ENCODE measurements at regions not wholly inside any gene's neighbourhood (a gene's known extent, or its start where the extent isn't known, plus 50 kb on each side); places are given as distances from the start of the nearest gene placed in this dataset.

DNA sequence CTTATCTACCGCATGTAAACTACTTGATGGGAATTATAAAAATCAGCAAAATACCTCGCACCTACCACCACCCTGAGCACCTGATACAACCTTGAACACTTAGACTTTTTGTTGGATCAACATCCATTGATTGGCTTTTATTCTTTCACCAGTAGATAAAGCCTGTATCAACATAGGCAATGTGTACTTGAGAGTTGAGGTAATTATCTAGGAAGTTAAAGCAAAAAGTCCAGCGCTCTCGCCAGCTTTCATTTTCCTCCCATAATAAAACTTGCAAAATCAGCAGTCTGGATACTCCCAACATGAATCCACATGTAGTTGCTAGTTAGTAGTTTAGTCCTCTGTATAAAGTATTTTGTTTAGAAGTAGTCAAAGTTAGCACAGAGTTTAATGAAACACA is 132.0 kb upstream of the PRDM1 start:
- no peak overlapping the region for H2AFZ ChIP-seq (replicated peaks)
- H3K36me3 ChIP-seq: no peaks in the 10 kb centered on the region
- Mint-ChIP-seq H3K27me3 (ENCODE audit: insufficient read depth, low read depth) (peaks cover under 1% of the 10 kb centered on the region), H3K9me3 (no peaks in the 10 kb centered on the region), H3K4me3 (no peak overlapping the region), H3K4me1 (no peaks in the 10 kb centered on the region), H3K27ac (no peak overlapping the region), H3K36me3 (no peaks in the 10 kb centered on the region)
- TF ChIP-seq, protein P1, sequence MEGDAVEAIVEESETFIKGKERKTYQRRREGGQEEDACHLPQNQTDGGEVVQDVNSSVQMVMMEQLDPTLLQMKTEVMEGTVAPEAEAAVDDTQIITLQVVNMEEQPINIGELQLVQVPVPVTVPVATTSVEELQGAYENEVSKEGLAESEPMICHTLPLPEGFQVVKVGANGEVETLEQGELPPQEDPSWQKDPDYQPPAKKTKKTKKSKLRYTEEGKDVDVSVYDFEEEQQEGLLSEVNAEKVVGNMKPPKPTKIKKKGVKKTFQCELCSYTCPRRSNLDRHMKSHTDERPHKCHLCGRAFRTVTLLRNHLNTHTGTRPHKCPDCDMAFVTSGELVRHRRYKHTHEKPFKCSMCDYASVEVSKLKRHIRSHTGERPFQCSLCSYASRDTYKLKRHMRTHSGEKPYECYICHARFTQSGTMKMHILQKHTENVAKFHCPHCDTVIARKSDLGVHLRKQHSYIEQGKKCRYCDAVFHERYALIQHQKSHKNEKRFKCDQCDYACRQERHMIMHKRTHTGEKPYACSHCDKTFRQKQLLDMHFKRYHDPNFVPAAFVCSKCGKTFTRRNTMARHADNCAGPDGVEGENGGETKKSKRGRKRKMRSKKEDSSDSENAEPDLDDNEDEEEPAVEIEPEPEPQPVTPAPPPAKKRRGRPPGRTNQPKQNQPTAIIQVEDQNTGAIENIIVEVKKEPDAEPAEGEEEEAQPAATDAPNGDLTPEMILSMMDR (IDR thresholded peaks at IDR 0.05): no peak
- no peak for TF ChIP-seq EZH2phosphoT487 (IDR thresholded peaks at IDR 0.05)
- TF ChIP-seq EZH2 (IDR thresholded peaks at IDR 0.05): no peak
- H3K4me3 ChIP-seq: no peak overlapping the region
- no peaks in the 10 kb centered on the region for H3K4me1 ChIP-seq
- H3K79me2 ChIP-seq (ENCODE audit: low read depth): no peaks in the 10 kb centered on the region
- no peak for DNase-seq (ENCODE audit: low spot score)
- H3K4me2 ChIP-seq: no peak overlapping the region
- H3K27me3 ChIP-seq: no peaks in the 10 kb centered on the region
- H3F3A ChIP-seq (ENCODE audit: low read depth): peaks cover 8% of the 10 kb centered on the region
- no peak overlapping the region for H3K9ac ChIP-seq
- no peaks in the 10 kb centered on the region for H4K20me1 ChIP-seq (ENCODE audit: low read depth)
- no peaks in the 10 kb centered on the region for H3K9me3 ChIP-seq (ENCODE audit: low read depth)
- no peak overlapping the region for H3K27ac ChIP-seq

DNA sequence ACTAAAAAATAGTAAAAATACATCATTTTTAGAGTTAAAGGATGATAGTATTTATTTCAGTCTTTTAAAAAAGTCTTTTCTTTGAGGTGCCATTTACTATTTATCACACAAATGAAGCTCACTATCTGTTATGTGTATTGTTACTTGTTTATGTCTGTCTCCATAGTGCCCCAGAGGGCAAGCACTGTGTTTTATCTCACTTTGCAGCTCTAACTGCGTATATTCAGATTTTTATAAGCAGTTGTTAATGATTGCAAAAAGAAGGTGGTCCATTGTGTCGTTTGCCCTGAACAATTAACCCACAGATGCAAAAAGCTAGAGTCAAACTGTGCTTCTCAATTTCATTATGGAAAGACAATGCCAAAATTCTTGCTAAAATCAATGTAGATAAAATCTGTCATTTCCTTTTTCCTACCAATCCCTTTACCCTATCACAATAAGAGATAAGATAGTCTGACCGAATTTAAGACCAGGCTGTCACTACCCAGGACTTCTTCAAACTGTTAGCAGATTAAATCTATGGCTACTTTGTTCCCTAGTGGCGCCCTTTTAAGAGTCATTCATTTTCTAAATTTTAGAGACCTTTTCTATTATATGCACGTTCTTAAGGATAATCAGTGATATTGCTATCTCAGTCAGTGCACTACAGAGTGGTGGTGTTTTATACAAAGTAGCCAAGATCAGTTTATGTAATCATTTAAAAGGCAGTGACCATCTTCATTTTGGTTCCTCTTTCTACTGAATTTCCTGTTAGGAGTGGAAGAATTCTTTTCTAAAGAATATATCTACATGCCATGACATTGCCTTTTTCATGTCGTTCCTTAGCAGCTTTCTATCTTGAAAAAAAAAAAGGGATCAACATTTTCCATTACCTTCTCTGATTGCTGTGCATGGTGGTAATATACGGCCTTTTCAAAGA is 133.1 kb upstream of the PRDM1 start:
- Histone ChIP-seq H3K27ac (no peak overlapping the region), H3K9ac (no peak overlapping the region), H3K79me2 (ENCODE audit: low read depth) (no peaks in the 10 kb centered on the region), H3F3A (ENCODE audit: low read depth) (peaks cover 8% of the 10 kb centered on the region), H3K4me3 (no peak overlapping the region), H3K9me3 (ENCODE audit: low read depth) (no peaks in the 10 kb centered on the region), H3K4me2 (no peak overlapping the region), H4K20me1 (ENCODE audit: low read depth) (no peaks in the 10 kb centered on the region), H2AFZ (replicated peaks) (peak overlapping the region; percentile 55), H3K4me1 (no peaks in the 10 kb centered on the region), H3K36me3 (no peaks in the 10 kb centered on the region), H3K27me3 (no peaks in the 10 kb centered on the region)
- Mint-ChIP-seq H3K9me3 (no peaks in the 10 kb centered on the region), H3K27me3 (ENCODE audit: insufficient read depth, low read depth) (no peaks in the 10 kb centered on the region), H3K4me3 (no peak overlapping the region), H3K27ac (no peak overlapping the region), H3K4me1 (no peaks in the 10 kb centered on the region), H3K36me3 (no peaks in the 10 kb centered on the region)
- DNase-seq (ENCODE audit: low spot score): no peak
- no peak for TF ChIP-seq EZH2phosphoT487 (IDR thresholded peaks at IDR 0.05)

DNA sequence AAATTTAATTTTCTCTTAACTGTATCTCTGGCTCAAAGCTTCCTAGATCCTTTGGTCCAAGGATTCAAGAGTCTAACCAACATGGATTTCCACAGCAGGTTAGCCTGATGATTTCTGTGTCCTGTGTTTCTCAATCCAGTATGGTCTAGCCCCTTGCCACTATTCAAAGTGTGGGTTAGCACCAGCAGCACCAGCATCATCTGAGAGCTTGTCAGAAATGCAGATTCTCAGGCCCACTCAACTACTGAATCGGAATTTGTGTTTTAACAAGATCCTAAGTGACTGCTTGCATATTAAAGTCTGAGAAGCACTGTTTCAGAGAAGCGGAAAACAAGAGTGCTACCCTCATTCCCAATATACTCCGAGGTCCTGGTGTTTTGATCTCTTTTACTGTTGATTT is 133.8 kb upstream of the PRDM1 start:
- H3K9ac ChIP-seq: no peak overlapping the region
- H3K79me2 ChIP-seq (ENCODE audit: low read depth): no peaks in the 10 kb centered on the region
- no peak for TF ChIP-seq EZH2phosphoT487 (IDR thresholded peaks at IDR 0.05)
- TF ChIP-seq EZH2 (IDR thresholded peaks at IDR 0.05): no peak
- TF ChIP-seq, protein P1 (IDR thresholded peaks at IDR 0.05): no peak
- no peak for DNase-seq (ENCODE audit: low spot score)
- Mint-ChIP-seq H3K9me3 (no peaks in the 10 kb centered on the region), H3K4me3 (no peak overlapping the region), H3K27me3 (ENCODE audit: insufficient read depth, low read depth) (no peaks in the 10 kb centered on the region), H3K36me3 (no peaks in the 10 kb centered on the region), H3K27ac (no peak overlapping the region), H3K4me1 (no peaks in the 10 kb centered on the region)
- peaks cover 8% of the 10 kb centered on the region for H3F3A ChIP-seq (ENCODE audit: low read depth)
- H3K27me3 ChIP-seq: no peaks in the 10 kb centered on the region
- no peak overlapping the region for H2AFZ ChIP-seq (replicated peaks)
- no peak overlapping the region for H3K4me2 ChIP-seq
- no peak overlapping the region for H3K4me3 ChIP-seq
- no peaks in the 10 kb centered on the region for H3K4me1 ChIP-seq
- no peaks in the 10 kb centered on the region for H3K36me3 ChIP-seq
- H4K20me1 ChIP-seq (ENCODE audit: low read depth): no peaks in the 10 kb centered on the region
- no peak overlapping the region for H3K27ac ChIP-seq
- no peaks in the 10 kb centered on the region for H3K9me3 ChIP-seq (ENCODE audit: low read depth)

DNA sequence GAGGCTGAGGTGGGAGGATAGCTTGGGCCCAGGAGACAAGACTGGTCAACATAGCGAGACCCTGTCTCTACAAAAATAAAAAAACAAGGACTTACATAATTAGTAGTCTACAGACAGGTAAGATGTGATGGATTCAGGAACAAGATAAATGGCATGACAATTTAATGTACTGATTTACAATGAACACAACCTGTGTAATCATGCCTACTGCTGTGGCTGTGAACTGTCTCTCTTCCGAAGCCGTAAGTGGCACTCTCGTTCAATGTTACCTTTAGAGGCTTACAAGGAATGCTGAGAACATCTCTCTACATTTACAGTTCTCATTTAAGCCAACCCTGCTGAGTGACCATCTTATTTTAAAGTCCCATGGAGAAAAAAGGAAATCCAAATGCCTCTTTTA is 134.8 kb upstream of the PRDM1 start:
- H3K4me3 ChIP-seq: no peak overlapping the region
- H3K4me3 Mint-ChIP-seq: no peak overlapping the region

More for the DNA sequence above, 134.8 kb upstream of the PRDM1 start:
- Histone ChIP-seq H3K4me1 (no peaks in the 10 kb centered on the region), H3K27me3 (no peaks in the 10 kb centered on the region), H3K9ac (no peak overlapping the region), H4K20me1 (ENCODE audit: low read depth) (no peaks in the 10 kb centered on the region), H3K9me3 (ENCODE audit: low read depth) (no peaks in the 10 kb centered on the region), H3K79me2 (ENCODE audit: low read depth) (no peaks in the 10 kb centered on the region), H3K36me3 (no peaks in the 10 kb centered on the region), H3K4me2 (no peak overlapping the region), H3K27ac (no peak overlapping the region), H2AFZ (replicated peaks) (no peak overlapping the region), H3F3A (ENCODE audit: low read depth) (peaks cover 8% of the 10 kb centered on the region)
- DNase-seq (ENCODE audit: low spot score): no peak
- TF ChIP-seq, protein P1 (IDR thresholded peaks at IDR 0.05): no peak
- TF ChIP-seq EZH2phosphoT487 (IDR thresholded peaks at IDR 0.05): no peak
- TF ChIP-seq EZH2 (IDR thresholded peaks at IDR 0.05): no peak
- H3K4me1 Mint-ChIP-seq: no peaks in the 10 kb centered on the region
- H3K27ac Mint-ChIP-seq: no peak overlapping the region
- no peaks in the 10 kb centered on the region for H3K27me3 Mint-ChIP-seq (ENCODE audit: insufficient read depth, low read depth)
- H3K36me3 Mint-ChIP-seq: no peaks in the 10 kb centered on the region
- no peaks in the 10 kb centered on the region for H3K9me3 Mint-ChIP-seq

All from neural progenitor cell (in vitro differentiated cells).